Natural killer cell (primary cell): ENCODE measurements at regions not wholly inside any gene's neighbourhood (a gene's known extent, or its start where the extent isn't known, plus 50 kb on each side); places are given as distances from the start of the nearest gene placed in this dataset.

Experiments
- ATAC-seq, 3 donors: fragments of 150-1000 bp in 2 of 3; fragments of 200-7000 bp in 1 of 3; cut with Tn5 transposase; 1 replicate in 1 of 3; 2 replicates in 2 of 3; pipeline ENCODE4 v1.10.0; 2021; ENCODE audit warnings: mild to moderate bottlenecking in 2 of 3, moderate library complexity in 2 of 3
- DNase-seq, 2 donors: peaks; one replicate each; pipeline versions ENCODE4 v3.0.0 to v3.0.0-alpha.2; 2013 to 2021; ENCODE audit warnings: mixed read lengths in 1 of 2
- H3K27ac ChIP-seq: one replicate; pipeline ENCODE4 v1.5.1; 2013; ENCODE audit warnings: mild to moderate bottlenecking, low read length
- H3K27me3 ChIP-seq: one replicate; pipeline ENCODE4 v1.6.1; 2013; ENCODE audit warnings: low read length; ENCODE audit not compliant: control insufficient read depth, insufficient read depth
- H3K36me3 ChIP-seq: one replicate; pipeline ENCODE4 v1.6.1; 2013; ENCODE audit warnings: low read length; ENCODE audit not compliant: control insufficient read depth, insufficient read depth
- H3K4me1 ChIP-seq: one replicate; pipeline ENCODE4 v1.6.1; 2013; ENCODE audit warnings: low read length; ENCODE audit not compliant: control insufficient read depth, insufficient read depth
- H3K4me3 ChIP-seq: one replicate; pipeline ENCODE4 v1.5.1; 2013; ENCODE audit warnings: low read length
- H3K9me3 ChIP-seq: one replicate; pipeline ENCODE4 v1.6.1; 2013; ENCODE audit warnings: low read length; ENCODE audit not compliant: control insufficient read depth, insufficient read depth
- H3K27ac Mint-ChIP-seq, 2 donors: one replicate each; pipeline ENCODE4 v1.8.0; 2022; ENCODE audit warnings: mild to moderate bottlenecking in 2 of 2, mixed read lengths in 2 of 2, moderate library complexity in 1 of 2
- H3K27me3 Mint-ChIP-seq, 2 donors: one replicate each; pipeline ENCODE4 v1.8.0; 2022; ENCODE audit warnings: low read depth in 2 of 2, mixed read lengths in 2 of 2
- H3K36me3 Mint-ChIP-seq: one replicate; pipeline ENCODE4 v1.8.0; 2022; ENCODE audit warnings: mixed read lengths
- H3K4me1 Mint-ChIP-seq, 2 donors: one replicate each; pipeline ENCODE4 v1.8.0; 2022; ENCODE audit warnings: mixed read lengths in 2 of 2
- H3K4me3 Mint-ChIP-seq: one replicate; pipeline ENCODE4 v1.8.0; 2022; ENCODE audit warnings: mild to moderate bottlenecking, moderate library complexity, mixed read lengths
- H3K9me3 Mint-ChIP-seq, 2 donors: one replicate each; pipeline ENCODE4 v1.8.0; 2022; ENCODE audit warnings: mixed read lengths in 2 of 2
- WGBS: methylation state at CpG from one replicate; pipeline ENCODE4 v1.1.7; 2013; ENCODE audit warnings: missing lambda C conversion rate; ENCODE audit not compliant: insufficient coverage; 5-methylcytosine and 5-hydroxymethylcytosine counted together
- intact Hi-C: fragments of 100-400 bp; cut with micrococcal nuclease; formaldehyde crosslinking; loops from one replicate; pipeline ENCODE4 v1.14.2; 2022
- TF ChIP-seq, protein P1 (sequence below): fragments of 200-600 bp; IDR thresholded peaks from one replicate; pipeline ENCODE4 v1.8.0; 2022; ENCODE audit warnings: antibody characterized with exemption

GRCh38 chr22:44592126-44592823 is 94.2 kb upstream of the RTL6 start:
- intact Hi-C loops: no loop called here
- ATAC-seq: no peak
- TF ChIP-seq, protein P1, sequence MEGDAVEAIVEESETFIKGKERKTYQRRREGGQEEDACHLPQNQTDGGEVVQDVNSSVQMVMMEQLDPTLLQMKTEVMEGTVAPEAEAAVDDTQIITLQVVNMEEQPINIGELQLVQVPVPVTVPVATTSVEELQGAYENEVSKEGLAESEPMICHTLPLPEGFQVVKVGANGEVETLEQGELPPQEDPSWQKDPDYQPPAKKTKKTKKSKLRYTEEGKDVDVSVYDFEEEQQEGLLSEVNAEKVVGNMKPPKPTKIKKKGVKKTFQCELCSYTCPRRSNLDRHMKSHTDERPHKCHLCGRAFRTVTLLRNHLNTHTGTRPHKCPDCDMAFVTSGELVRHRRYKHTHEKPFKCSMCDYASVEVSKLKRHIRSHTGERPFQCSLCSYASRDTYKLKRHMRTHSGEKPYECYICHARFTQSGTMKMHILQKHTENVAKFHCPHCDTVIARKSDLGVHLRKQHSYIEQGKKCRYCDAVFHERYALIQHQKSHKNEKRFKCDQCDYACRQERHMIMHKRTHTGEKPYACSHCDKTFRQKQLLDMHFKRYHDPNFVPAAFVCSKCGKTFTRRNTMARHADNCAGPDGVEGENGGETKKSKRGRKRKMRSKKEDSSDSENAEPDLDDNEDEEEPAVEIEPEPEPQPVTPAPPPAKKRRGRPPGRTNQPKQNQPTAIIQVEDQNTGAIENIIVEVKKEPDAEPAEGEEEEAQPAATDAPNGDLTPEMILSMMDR: no peak
- H3K27me3 ChIP-seq: no peaks in the 10 kb centered on the region
- H3K4me3 Mint-ChIP-seq: no peak overlapping the region
- DNase-seq: no peak
- H3K27ac Mint-ChIP-seq: no peak overlapping the region
- WGBS: 68% methylated on average over 9 of the region's 10 CpGs
- no peak overlapping the region for H3K4me3 ChIP-seq
- H3K4me1 ChIP-seq: peaks cover 3% of the 10 kb centered on the region
- H3K27me3 Mint-ChIP-seq: peaks cover 17 to 19% of the 10 kb centered on the region in 2 donors
- no peaks in the 10 kb centered on the region for H3K9me3 ChIP-seq
- H3K27ac ChIP-seq: no peak overlapping the region
- H3K9me3 Mint-ChIP-seq: no peaks in the 10 kb centered on the region
- peaks cover 0 to 11% of the 10 kb centered on the region in 2 donors for H3K4me1 Mint-ChIP-seq
- H3K36me3 ChIP-seq: no peaks in the 10 kb centered on the region
- no peaks in the 10 kb centered on the region for H3K36me3 Mint-ChIP-seq

DNA sequence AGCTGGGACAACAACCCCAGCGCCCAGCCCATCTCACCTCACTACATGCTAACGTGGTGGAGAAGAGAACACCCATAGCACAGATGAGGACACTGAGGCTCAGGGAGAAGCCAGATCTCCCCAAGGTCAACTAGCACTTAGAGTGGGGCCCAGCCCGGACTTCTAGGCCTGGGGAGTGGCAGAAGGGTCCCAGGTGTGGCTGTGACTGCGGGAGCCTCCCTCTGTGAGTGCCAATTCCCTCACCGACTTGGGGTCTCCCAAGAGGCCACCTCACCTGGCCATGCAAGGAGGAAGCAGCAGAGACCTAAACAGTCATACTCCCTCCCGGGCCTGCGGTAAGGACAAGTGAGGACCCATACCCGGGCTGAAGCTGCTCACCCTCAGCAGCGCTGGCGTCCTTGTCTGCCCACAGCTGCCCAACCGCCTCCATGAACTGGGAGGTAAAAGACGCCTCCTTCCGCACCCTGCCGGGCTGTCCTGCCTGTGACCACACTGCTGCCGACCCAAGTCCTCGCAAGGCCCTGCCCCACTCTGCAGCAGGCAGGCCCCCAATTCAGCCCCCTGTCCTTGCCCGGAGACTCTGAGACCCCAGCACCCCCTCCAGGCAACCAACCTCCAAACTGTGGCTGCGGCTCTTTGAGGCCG is 93.2 kb upstream of the RTL6 start:
- DNase-seq: no peak
- WGBS: 90% methylated on average over 19 of the region's 19 CpGs
- Mint-ChIP-seq H3K27me3 (peaks cover 23 to 27% of the 10 kb centered on the region in 2 donors), H3K27ac (no peak overlapping the region), H3K9me3 (no peaks in the 10 kb centered on the region), H3K4me1 (peaks cover 6 to 16% of the 10 kb centered on the region in 2 donors), H3K4me3 (no peak overlapping the region), H3K36me3 (no peaks in the 10 kb centered on the region)
- H3K27me3 ChIP-seq: no peaks in the 10 kb centered on the region
- no peaks in the 10 kb centered on the region for H3K9me3 ChIP-seq
- no peak overlapping the region for H3K27ac ChIP-seq
- TF ChIP-seq, protein P1: no peak
- intact Hi-C loops: no loop called here
- H3K36me3 ChIP-seq: no peaks in the 10 kb centered on the region
- no peak overlapping the region for H3K4me3 ChIP-seq
- ATAC-seq: no peak
- H3K4me1 ChIP-seq: peaks cover 9% of the 10 kb centered on the region

- H3K4me1 ChIP-seq: peaks cover 5% of the 10 kb centered on the region
- TF ChIP-seq, protein P1: no peak
- H3K27me3 Mint-ChIP-seq: peaks cover 30 to 37% of the 10 kb centered on the region in 2 donors
- H3K4me3 Mint-ChIP-seq: no peak overlapping the region
- WGBS: 85% methylated on average over 12 of the region's 13 CpGs
- no peaks in the 10 kb centered on the region for H3K36me3 Mint-ChIP-seq
- no peaks in the 10 kb centered on the region for H3K27me3 ChIP-seq
- H3K36me3 ChIP-seq: no peaks in the 10 kb centered on the region
- ATAC-seq: no peak
- no peak overlapping the region for H3K4me3 ChIP-seq
- peaks cover 6 to 9% of the 10 kb centered on the region in 2 donors for H3K4me1 Mint-ChIP-seq
- no peak for DNase-seq
- intact Hi-C loops: no loop called here
- H3K27ac Mint-ChIP-seq: no peak overlapping the region
- no peaks in the 10 kb centered on the region for H3K9me3 ChIP-seq
- no peak overlapping the region for H3K27ac ChIP-seq
- no peaks in the 10 kb centered on the region for H3K9me3 Mint-ChIP-seq
Measured at GRCh38 chr22:44590291-44590690, 92.3 kb upstream of the RTL6 start.
